Right ventricle myocardium inferior (tissue), 1 donor: ENCODE measurements at regions not wholly inside any gene's neighbourhood (a gene's known extent, or its start where the extent isn't known, plus 50 kb on each side); places are given as distances from the start of the nearest gene placed in this dataset.

Experiments
- ATAC-seq: fragments of 200-7000 bp; cut with Tn5 transposase; one replicate; pipeline ENCODE4 v1.9.1; 2020; ENCODE audit warnings: mild to moderate bottlenecking, moderate library complexity
- DNase-seq: peaks from one replicate; pipeline ENCODE4 v3.0.0; 2021; ENCODE audit errors: missing footprints
- intact Hi-C: fragments of 100-400 bp; cut with DNase I; formaldehyde crosslinking; loops from one replicate; pipeline ENCODE4 v1.11.0; 2022
- donor health status: DM: no; HTN: yes; CAD: no; lungs with severe emphysema.

DNA sequence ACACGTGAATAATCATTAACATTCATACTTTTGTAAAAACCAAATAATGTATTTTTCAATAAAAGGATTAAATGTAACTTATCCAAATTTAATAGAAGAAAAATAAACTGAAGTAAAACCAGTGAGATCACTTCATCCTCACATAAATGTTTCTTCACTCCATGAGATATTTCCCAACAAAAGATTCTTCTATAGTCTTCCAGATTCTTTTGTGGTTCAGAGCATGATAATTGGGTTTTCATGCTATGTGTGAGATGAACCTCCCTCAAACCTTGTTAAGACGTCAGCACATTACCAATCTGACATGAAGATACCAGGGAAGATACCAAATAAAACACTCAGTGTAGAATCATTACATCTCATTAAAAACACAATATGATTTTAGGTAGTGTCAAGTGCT lies 62.9 kb upstream of the OXGR1 start:
- DNase-seq (no peak), ATAC-seq (no peak)
- intact Hi-C loops = no loop called here

DNA sequence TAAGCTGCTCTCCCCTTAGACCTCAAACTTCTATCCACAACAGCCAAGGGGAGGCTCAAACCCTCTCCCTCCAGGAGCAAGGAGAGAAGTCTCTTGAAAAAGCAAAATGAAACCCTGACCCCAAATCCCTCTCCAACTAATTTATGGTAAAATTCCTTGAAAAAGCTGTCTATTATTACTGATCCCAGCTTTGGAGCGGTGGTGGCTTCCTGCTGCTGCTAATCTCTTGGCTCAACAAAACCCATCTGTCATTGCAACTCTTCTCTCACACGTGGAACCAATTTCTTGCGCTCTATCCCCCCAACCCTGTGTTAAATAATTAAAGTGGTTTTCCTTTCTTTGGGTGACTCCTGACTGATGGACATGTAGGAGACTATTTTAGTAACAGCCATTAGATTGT lies 64.1 kb upstream of the OXGR1 start:
- ATAC-seq (no peak), DNase-seq (no peak)
- intact Hi-C loops = no loop called here

GRCh38 chr13:97058926-97059325 lies 64.7 kb upstream of the OXGR1 start:
- ATAC-seq (no peak), DNase-seq (no peak)
- intact Hi-C loops = no loop called here

DNA sequence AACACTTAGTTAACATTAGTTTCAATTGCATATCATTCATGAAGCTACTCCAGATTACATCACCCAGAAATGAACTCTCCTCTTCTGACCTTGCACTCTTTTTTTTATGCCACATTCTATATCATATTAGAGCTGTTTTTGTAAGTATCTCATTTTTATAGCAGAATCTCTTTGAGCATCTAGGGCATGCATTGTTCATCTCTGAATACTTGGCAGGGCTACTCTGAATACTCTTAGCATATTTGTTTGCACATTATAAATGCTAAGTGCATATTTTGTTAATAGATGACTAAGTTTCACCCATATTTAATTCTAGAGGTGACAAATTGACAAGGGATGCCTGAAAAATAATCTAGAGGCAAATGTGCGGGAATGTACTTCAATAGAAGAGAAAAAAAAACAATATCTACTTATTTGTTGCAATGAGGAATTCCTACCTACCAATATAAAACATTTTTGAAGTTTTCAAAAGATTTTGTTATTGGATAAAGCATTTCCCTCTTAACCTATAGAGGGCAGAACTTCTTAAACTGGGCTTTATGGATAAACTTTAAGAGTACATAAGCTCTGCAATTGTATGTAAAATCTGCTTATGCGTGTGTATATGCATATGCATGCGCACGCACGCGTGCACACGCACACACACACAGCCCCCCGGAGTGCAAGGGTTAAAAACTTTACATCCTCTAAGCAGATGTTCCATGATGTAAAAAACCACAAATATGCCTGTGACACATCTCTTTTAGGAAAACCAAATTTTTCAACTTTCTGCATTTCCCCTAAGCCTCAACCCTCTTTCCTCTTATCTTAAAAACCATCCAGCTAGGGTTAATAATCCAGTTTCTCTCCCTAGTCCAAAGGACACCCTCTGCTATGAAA lies 73.0 kb upstream of the OXGR1 start:
- ATAC-seq = no peak

DNA sequence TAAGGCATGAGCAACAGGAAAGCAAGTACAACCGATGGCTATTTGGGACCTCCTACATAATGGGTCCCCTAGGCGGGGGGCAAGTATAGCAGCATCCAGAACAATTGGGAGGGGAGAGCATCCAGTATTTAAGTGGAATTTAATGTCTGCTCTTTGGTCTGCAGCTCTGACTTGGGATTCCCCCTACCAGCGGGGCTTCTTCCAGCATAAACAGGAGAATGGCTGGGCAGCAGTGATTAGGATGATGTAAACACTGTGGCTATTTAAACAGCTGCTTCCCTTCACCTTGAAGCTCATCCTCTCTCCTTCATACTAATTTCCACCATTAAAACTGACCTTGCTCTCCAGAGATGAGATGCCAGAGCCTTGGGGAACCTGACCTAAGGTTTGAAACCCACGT lies 73.9 kb upstream of the OXGR1 start:
- DNase-seq = no peak
- intact Hi-C loops = no loop called here
- no peak for ATAC-seq

More for the DNA sequence above, 73.0 kb upstream of the OXGR1 start:
- no peak for DNase-seq
- intact Hi-C loops = no loop called here

GRCh38 chr13:97069050-97069815 lies 75.0 kb upstream of the OXGR1 start:
- intact Hi-C loops = no loop called here
- DNase-seq (no peak), ATAC-seq (no peak)

- ATAC-seq (no peak), DNase-seq (no peak)
- intact Hi-C loops = no loop called here
These were observed 78.0 kb upstream of the OXGR1 start for GRCh38 chr13:97072297-97072696.

DNA sequence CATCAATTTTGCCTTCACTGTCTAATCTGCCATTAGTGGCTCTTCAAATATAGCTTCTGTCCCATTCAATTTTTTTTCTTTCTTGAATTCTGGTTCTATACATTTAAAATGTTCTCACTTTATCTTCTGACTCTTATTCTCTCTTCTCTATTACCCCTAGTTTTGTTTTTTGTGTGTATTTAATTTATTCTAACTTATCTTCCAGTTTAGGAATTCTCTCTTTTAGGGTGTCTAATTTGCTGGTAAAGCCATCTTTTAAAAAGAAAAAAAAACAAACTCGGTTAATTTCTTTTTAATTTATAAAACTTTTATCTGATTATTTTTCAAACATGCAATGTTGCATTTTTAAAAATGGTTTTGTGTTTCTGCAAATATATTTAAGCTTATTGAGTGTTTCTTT lies 80.3 kb upstream of the OXGR1 start:
- no peak for ATAC-seq
- intact Hi-C loops = no loop called here
- DNase-seq = no peak

DNA sequence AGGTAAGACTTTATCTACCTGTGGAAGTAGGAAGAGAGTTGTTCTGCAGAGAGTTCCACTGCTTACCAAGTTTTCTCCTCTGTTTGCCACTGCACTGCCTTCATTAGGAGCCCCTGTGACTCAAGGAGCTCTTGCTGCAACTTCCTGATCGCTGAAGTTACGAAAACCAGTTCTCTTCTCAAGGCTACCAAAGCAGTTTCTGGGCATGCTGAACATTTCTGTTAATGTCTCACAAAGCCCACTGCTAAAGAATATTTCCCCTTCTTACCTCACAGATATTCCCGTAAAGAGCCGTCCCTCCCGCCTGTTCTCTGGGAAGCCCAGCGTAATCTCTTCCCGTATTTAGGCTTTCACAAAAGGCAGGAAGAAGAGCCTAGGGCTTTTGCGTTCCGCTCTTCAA lies 82.6 kb upstream of the OXGR1 start:
- no peak for DNase-seq
- intact Hi-C loops = no loop called here
- no peak for ATAC-seq

DNA sequence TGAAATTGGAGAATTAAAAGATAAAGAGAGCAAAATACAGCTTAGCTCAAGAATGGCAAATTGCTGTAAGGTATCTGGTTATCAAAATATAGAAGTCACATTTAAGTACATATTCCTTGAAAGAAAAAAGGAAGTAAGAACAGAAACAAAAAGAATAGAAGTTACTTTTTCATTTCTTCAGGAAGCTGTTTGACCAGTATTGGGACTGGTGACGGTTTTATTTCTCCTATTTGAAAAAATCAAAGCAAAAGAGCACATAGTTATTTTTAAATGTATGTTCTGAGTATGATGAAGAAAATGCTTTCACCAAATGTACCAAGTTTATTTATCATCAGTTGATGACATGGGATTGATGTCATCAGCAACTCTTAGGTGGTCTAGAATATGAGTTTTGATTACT lies 83.1 kb upstream of the OXGR1 start:
- ATAC-seq (no peak), DNase-seq (no peak)
- intact Hi-C loops = no loop called here

DNA sequence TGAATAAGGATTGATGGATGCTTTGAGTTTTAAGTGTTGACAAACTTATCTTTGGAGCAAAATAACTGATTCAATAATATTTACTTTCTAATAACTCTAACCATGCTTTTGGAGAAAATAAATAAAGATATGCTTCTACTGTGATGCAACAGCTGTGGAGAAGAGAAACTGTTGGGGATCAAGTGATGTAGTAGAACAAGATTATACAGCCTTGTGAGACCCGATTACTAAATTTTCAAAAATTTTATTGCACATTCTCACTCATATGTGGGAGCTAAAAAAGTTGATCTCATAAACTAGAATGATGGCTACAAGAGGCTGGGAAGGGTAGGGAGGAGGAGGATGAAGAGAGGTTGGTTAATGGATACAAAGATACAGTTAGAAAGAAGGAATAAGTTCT lies 85.5 kb upstream of the OXGR1 start:
- DNase-seq (no peak), ATAC-seq (no peak)
- intact Hi-C loops = no loop called here

DNA sequence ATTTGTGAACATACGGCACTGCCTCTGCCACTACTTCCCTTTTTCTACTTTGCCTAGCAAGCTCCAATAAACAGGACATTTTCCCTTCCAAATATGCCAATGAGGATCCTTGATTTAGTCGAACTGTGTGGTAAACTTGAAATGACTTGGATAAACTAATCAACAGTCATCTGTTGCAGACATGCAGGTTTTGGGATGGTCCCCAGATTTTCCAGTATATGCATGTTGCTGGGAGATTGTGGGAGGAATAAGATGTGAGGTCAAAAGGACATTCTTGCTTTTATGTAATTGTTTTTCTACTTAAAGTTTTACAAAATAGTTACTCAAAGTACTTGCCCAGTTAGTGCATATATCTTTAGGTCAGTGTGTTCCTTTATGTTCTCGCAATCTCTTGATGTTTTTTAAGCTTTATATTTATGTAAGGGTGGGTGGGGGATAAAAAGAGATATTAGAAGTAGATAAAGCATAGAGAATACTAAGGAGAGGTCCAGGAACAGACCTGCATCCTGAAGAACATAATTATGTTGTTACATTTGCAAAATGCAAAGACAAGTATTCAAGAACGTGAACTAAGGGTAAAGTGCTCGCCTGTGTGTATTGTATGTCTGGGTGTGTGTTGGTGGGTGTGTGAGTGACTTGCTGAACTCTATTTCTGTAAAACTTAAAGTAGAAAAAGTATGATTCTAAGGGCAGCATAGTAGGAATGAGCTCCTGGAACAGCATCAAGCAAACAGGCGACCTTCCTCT lies 88.4 kb upstream of the OXGR1 start:
- DNase-seq = no peak
- intact Hi-C loops = no loop called here

DNA sequence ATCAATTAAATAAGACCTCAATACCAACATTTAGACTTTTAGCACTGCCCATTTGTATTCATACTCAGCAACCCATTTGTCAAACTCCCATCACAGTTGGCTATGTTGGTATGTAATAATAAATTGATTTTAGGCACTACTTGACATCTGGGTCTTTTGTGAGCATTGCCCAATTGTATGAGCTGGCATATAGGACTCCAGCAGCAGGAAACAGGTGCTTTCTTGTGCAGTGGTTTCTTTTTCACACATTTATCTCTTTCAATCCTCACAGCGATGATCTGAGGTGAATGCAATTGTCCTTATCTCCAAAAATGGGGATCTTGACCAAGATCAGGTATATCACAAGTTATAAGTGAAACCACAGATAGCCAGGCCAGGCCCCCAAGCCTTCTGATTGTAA lies 96.9 kb upstream of the OXGR1 start:
- intact Hi-C loops = no loop called here
- no peak for DNase-seq

More for the DNA sequence above, 88.4 kb upstream of the OXGR1 start:
- ATAC-seq = no peak

GRCh38 chr13:97100821-97101220 lies 106.5 kb upstream of the OXGR1 start:
- ATAC-seq (no peak), DNase-seq (no peak)
- intact Hi-C loops = no loop called here

More for the DNA sequence above, 96.9 kb upstream of the OXGR1 start:
- ATAC-seq = no peak

GRCh38 chr13:97101912-97102708 lies 107.8 kb upstream of the OXGR1 start:
- no peak for DNase-seq
- ATAC-seq = no peak
- intact Hi-C loops = no loop called here

GRCh38 chr13:97106323-97106722 lies 112.0 kb upstream of the OXGR1 start:
- intact Hi-C loops = no loop called here
- ATAC-seq (no peak), DNase-seq (no peak)

DNA sequence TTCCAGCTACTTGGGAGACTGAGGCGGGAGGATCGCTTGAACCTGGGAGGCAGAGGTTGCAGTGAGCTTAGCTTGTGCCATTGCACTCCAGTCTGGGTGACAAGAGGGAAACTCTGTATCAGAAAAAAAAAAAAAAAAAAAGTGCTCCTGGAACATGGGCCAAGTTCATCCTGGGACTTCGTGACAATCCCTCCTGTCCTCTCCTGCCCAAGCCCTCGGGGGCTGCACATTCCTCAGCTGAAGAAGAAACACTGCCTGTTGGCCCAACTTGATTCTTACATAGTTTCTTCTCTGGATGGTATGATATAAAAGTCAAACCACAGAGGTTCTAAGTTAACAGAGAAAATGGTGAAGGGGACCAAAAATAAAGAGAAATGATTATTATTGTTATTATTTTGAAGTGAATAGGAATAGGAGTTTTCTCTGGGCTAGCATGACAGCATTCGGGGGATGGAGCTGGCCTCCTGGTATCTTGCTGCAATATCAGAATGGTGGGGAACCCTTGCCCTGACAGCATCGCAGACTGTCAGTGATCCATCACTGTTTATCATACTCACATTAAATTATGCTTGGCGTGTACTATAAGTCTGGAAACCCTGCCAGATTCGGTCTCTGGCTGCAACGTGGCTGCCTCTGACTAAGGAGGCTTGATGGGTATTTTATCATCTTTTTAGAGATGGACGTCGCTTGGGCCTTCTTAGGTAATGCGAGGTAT lies 113.7 kb upstream of the OXGR1 start:
- DNase-seq = no peak
- no peak for ATAC-seq
- intact Hi-C loops = no loop called here

GRCh38 chr13:97108530-97108900 lies 113.6 kb upstream of the MBNL2 start:
- no peak for ATAC-seq
- DNase-seq = no peak
- intact Hi-C loops = no loop called here
